ENCODE measurements at regions not wholly inside any gene's neighbourhood (a gene's known extent, or its start where the extent isn't known, plus 50 kb on each side); places are given as distances from the start of the nearest gene placed in this dataset.

- H3K9me3 ChIP-seq (replicated peaks; ENCODE audit: control insufficient read depth, insufficient read depth, low read depth, low read length), result no peaks in the 10 kb centered on the region
- H3K27me3 ChIP-seq (ENCODE audit: control insufficient read depth in 2 of 2, insufficient read depth in 2 of 2, low read length in 2 of 2), result no peaks in the 10 kb centered on the region
- H3K9me1 ChIP-seq (ENCODE audit: control insufficient read depth, insufficient read depth, low read length), result no peaks in the 10 kb centered on the region
- FAIRE-seq (no peak), DNase-seq (ENCODE audit: extremely low read depth in 1 of 4, low spot score in 3 of 4) (no peak), ATAC-seq (no peak)
- H4K20me1 ChIP-seq (replicated peaks; ENCODE audit: control insufficient read depth, insufficient read depth, low read length), result no peaks in the 10 kb centered on the region
- H3K4me2 ChIP-seq (ENCODE audit: insufficient read depth, low read length), result no peak overlapping the region
- H3K79me2 ChIP-seq (ENCODE audit: control insufficient read depth, insufficient read depth, low read length), result no peaks in the 10 kb centered on the region
- H2AFZ ChIP-seq (ENCODE audit: low read depth, low read length), result no peak overlapping the region
- CTCF ChIA-PET (ENCODE audit: low intra/inter-chr PET ratio), result no interaction called here
- in situ Hi-C loops (cut with MboI), result no loop called here
- peaks cover 0 to 2% of the 10 kb centered on the region in 2 experiments; a peak in 3 of 5 replicates for H3K4me1 ChIP-seq (replicated peaks in 1 of 2; ENCODE audit: control insufficient read depth in 2 of 2, insufficient read depth in 2 of 2, low read length in 2 of 2)
- no peak overlapping the region for H3K27ac ChIP-seq (ENCODE audit: extremely low read depth, low read depth, low read length)
- 60% methylated on average over 5 of the region's 7 CpGs for WGBS (ENCODE audit: insufficient coverage, low coverage, missing lambda C conversion rate)
- intact Hi-C loops (cut with micrococcal nuclease), result no loop called here
- H3K4me3 ChIP-seq, result no peak overlapping the region
- no peak overlapping the region; a peak in 1 of 4 replicates for H3K9ac ChIP-seq (ENCODE audit: insufficient read depth in 1 of 2, low read depth in 2 of 2, low read length in 2 of 2)
- H3K36me3 ChIP-seq (ENCODE audit: control insufficient read depth, insufficient read depth, low read length), result no peaks in the 10 kb centered on the region
- BruUV-seq (replicated peaks), result no TSS peak
- POLR2A ChIA-PET, result no interaction called here
- TF ChIP-seq RBM15 (IDR thresholded peaks at IDR 0.05; ENCODE audit: insufficient read depth, low read length) (no peak), THAP7 (CRISPR knock-in tag; IDR thresholded peaks at IDR 0.05) (no peak), ZNF76 (CRISPR knock-in tag; IDR thresholded peaks at IDR 0.05; ENCODE audit: borderline replicate concordance) (no peak), ELF4 (CRISPR knock-in tag; IDR thresholded peaks at IDR 0.05) (no peak), BRD9 (IDR thresholded peaks at IDR 0.05; ENCODE audit: low read depth, partially characterized antibody) (no peak), TCF7L2 (IDR thresholded peaks at IDR 0.05; ENCODE audit: low read depth, low read length) (no peak), HEY1 (CRISPR knock-in tag; IDR thresholded peaks at IDR 0.05; ENCODE audit: borderline replicate concordance) (no peak), ZNF23 (CRISPR knock-in tag; IDR thresholded peaks at IDR 0.05) (no peak), CBFA2T2 (conservative IDR thresholded peaks at IDR 0.05) (no peak), RBM25 (IDR thresholded peaks at IDR 0.05; ENCODE audit: low read depth, low read length, severe bottlenecking) (peak; percentile 45), CBX1 (IDR thresholded peaks at IDR 0.05; ENCODE audit: low read depth) (peak; percentile 31; the same call in 1 of the 2 replicates), KDM1A (IDR thresholded peaks at IDR 0.05) (peak; percentile 10 to 46; a peak in 1 of 4 replicates), FOXK2 (conservative IDR thresholded peaks at IDR 0.05 in 1 of 2, IDR thresholded peaks at IDR 0.05 in 1 of 2; ENCODE audit: low read depth in 2 of 2) (no peak), MYC (IDR thresholded peaks at IDR 0.05; ENCODE audit: low read depth, low read length) (no peak), MYC (CRISPR knock-in tag; IDR thresholded peaks at IDR 0.05; ENCODE audit: borderline replicate concordance, low read depth) (no peak), ZNF280B (CRISPR knock-in tag; IDR thresholded peaks at IDR 0.05) (no peak), TAF15 (IDR thresholded peaks at IDR 0.05; ENCODE audit: low read depth, low read length) (no peak), BCOR (IDR thresholded peaks at IDR 0.05) (peak; percentile 47; the same call in 1 of the 2 replicates), BRF2 (IDR thresholded peaks at IDR 0.05; ENCODE audit: borderline replicate concordance, insufficient read depth, insufficient read length) (no peak)
- TF ChIP-seq, protein P1, sequence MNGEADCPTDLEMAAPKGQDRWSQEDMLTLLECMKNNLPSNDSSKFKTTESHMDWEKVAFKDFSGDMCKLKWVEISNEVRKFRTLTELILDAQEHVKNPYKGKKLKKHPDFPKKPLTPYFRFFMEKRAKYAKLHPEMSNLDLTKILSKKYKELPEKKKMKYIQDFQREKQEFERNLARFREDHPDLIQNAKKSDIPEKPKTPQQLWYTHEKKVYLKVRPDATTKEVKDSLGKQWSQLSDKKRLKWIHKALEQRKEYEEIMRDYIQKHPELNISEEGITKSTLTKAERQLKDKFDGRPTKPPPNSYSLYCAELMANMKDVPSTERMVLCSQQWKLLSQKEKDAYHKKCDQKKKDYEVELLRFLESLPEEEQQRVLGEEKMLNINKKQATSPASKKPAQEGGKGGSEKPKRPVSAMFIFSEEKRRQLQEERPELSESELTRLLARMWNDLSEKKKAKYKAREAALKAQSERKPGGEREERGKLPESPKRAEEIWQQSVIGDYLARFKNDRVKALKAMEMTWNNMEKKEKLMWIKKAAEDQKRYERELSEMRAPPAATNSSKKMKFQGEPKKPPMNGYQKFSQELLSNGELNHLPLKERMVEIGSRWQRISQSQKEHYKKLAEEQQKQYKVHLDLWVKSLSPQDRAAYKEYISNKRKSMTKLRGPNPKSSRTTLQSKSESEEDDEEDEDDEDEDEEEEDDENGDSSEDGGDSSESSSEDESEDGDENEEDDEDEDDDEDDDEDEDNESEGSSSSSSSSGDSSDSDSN (IDR thresholded peaks at IDR 0.05; ENCODE audit: borderline replicate concordance in 1 of 2, low read depth in 2 of 2, low read length in 2 of 2), result no peak
Measured at GRCh38 chr22:23513705-23514104, 66.4 kb downstream of the IGLL1 start.

Measured in K562 (cell line).